ENCODE measurements at regions not wholly inside any gene's neighbourhood (a gene's known extent, or its start where the extent isn't known, plus 50 kb on each side); places are given as distances from the start of the nearest gene placed in this dataset.

GRCh38 chr4:23212558-23212957 is 519.8 kb downstream of the GBA3 start:
- no peak for TF ChIP-seq POLR2A (IDR thresholded peaks at IDR 0.05)
- no peak for TF ChIP-seq POLR2AphosphoS5 (IDR thresholded peaks at IDR 0.05)
- TF ChIP-seq CTCF (IDR thresholded peaks at IDR 0.05), result no peak
